Heart left ventricle (tissue), 13 donors: ENCODE measurements at regions not wholly inside any gene's neighbourhood (a gene's known extent, or its start where the extent isn't known, plus 50 kb on each side); places are given as distances from the start of the nearest gene placed in this dataset.

Experiments used
- POLR2A ChIP-seq, 2 donors: fragments of 450-650 bp; IDR thresholded peaks; one replicate each; pipeline ENCODE4 v1.6.1; 2017; ENCODE audit warnings: antibody characterized with exemption in 2 of 2, mild to moderate bottlenecking in 2 of 2, moderate library complexity in 2 of 2
- TF ChIP-seq, protein P1 (sequence below), 12 donors: fragments of 200-600 bp; sonication (generic) in 4 of 12; IDR thresholded peaks; one replicate each; pipeline versions ENCODE4 v1.5.0 to v1.8.0; 2018 to 2022; ENCODE audit warnings: antibody characterized with exemption in 12 of 12, mild to moderate bottlenecking in 5 of 12
- donor health status: ischemic (EF 13 %, LVEDD 7.1; RV severe dilation, severe dysfunction).
- donor health status: DM: no; HTN: yes; CAD: no.
- donor health status: DM: no; HTN: no; CAD: no.
- donor health status: ischemic (EF 25% LVEDD 6.9; RV normal size, moderate dysfunction).
- donor health status: ischemic (EF 25% LVEDD 5.7; RV mildly dilated, moderate dysfunction).
- donor health status: ischemic (EF 35%, LVEDD 5.7; RV mildly dilated, moderate dysfunction).
- donor health status: nonischemic (EF 11% LVEDD 7.7; RV severe dilation, severe dysfunction).
- donor health status: DM: yes; HTN: yes; CAD: no.
- donor health status: PGD.
- donor health status: ischemic (EF 29% LVEDD 5.4; RV normal size, mild dysfunction).
- donor health status: nonischemic (EF 23%, LVEDD 6.1; RV moderate dilation, normal function).

DNA sequence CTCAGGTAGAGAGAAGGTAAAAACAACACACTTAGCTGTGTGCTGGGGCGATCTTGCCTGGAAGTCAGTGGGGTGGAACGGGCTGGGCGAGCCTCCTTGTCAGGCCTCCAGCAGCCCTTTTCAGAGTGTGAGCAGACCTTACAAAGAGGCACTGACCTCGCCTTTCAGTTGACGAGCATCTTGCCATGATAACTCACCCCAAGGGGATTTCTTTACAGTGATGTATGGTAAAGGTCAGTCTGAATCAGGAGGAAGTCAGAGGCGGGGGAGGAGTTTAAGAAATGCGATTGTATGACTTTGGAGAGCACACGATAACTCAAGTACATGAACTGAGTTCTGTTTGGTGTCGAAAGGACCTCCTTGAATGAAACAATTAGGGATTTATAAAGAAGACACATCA is 326.5 kb upstream of the PROX1 start:
- no peak for TF ChIP-seq POLR2A (IDR thresholded peaks at IDR 0.05)
- TF ChIP-seq, protein P1, sequence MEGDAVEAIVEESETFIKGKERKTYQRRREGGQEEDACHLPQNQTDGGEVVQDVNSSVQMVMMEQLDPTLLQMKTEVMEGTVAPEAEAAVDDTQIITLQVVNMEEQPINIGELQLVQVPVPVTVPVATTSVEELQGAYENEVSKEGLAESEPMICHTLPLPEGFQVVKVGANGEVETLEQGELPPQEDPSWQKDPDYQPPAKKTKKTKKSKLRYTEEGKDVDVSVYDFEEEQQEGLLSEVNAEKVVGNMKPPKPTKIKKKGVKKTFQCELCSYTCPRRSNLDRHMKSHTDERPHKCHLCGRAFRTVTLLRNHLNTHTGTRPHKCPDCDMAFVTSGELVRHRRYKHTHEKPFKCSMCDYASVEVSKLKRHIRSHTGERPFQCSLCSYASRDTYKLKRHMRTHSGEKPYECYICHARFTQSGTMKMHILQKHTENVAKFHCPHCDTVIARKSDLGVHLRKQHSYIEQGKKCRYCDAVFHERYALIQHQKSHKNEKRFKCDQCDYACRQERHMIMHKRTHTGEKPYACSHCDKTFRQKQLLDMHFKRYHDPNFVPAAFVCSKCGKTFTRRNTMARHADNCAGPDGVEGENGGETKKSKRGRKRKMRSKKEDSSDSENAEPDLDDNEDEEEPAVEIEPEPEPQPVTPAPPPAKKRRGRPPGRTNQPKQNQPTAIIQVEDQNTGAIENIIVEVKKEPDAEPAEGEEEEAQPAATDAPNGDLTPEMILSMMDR (IDR thresholded peaks at IDR 0.05): no peak
